Right lobe of liver (tissue), 4 donors: ENCODE measurements at regions not wholly inside any gene's neighbourhood (a gene's known extent, or its start where the extent isn't known, plus 50 kb on each side); places are given as distances from the start of the nearest gene placed in this dataset.

Source experiments
- POLR2A ChIP-seq: fragments of 450-650 bp; IDR thresholded peaks from one replicate; pipeline ENCODE4 v1.6.1; 2017; ENCODE audit warnings: antibody characterized with exemption, mild to moderate bottlenecking
- TF ChIP-seq, protein P1 (sequence below), 4 donors: fragments of 200-600 bp in 3 of 4; fragments of 450-650 bp in 1 of 4; IDR thresholded peaks; one replicate each; pipeline versions ENCODE4 v1.5.1 to v1.8.0; 2016 to 2022; ENCODE audit warnings: antibody characterized with exemption in 4 of 4, mild to moderate bottlenecking in 2 of 4
- donor health status: DM: no; HTN: no; CAD: no.
- donor health status: DM: no; HTN: no; CAD: no.
- donor health status: DM: no; HTN: yes; CAD: no.

DNA sequence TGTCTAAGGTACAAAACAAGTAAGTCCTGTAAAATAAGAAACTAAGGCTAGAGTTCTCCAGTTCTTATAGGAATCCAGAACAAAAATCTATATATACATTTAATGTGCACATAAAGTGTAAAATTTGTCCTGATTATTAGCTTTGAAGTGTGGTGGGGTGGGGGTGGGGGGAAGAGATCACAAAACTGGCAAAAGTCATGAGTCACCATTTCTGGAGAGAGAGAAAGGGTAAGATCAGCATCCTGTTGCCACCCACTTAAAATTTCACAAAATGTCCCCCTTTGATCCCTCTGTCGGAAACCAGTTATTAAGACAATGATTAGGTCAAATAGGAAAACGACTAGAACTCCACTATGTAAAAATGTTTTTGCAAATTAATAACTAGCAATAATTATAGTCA, 482.0 kb upstream of the POU3F2 start:
- TF ChIP-seq POLR2A = no peak
- TF ChIP-seq, protein P1, sequence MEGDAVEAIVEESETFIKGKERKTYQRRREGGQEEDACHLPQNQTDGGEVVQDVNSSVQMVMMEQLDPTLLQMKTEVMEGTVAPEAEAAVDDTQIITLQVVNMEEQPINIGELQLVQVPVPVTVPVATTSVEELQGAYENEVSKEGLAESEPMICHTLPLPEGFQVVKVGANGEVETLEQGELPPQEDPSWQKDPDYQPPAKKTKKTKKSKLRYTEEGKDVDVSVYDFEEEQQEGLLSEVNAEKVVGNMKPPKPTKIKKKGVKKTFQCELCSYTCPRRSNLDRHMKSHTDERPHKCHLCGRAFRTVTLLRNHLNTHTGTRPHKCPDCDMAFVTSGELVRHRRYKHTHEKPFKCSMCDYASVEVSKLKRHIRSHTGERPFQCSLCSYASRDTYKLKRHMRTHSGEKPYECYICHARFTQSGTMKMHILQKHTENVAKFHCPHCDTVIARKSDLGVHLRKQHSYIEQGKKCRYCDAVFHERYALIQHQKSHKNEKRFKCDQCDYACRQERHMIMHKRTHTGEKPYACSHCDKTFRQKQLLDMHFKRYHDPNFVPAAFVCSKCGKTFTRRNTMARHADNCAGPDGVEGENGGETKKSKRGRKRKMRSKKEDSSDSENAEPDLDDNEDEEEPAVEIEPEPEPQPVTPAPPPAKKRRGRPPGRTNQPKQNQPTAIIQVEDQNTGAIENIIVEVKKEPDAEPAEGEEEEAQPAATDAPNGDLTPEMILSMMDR (IDR thresholded peaks at IDR 0.05) = no peak
